A549 (cell line): ENCODE measurements at regions not wholly inside any gene's neighbourhood (a gene's known extent, or its start where the extent isn't known, plus 50 kb on each side); places are given as distances from the start of the nearest gene placed in this dataset.

Experiments used
- ATAC-seq, 2 experiments: fragments of 200-7000 bp in 1 of 2; fragments of >200 bp in 1 of 2; cut with Nextera tagmentation in 1 of 2; cut with Tn5 transposase in 1 of 2; 3 replicates each; pipeline versions ENCODE4 v1.8.0 to v1.9.1; 2018 to 2020; ENCODE audit warnings: mild to moderate bottlenecking in 1 of 2, moderate library complexity in 1 of 2
- CTCF ChIA-PET: fragments of 300-600 bp; sonication (Branson Sonifier 250); formaldehyde crosslinking; extraction: SDS; loops from one replicate; lab custom pipeline; 2021; ENCODE audit warnings: antibody characterized with exemption, inconsistent platforms; lab: Yijun Ruan, JAX
- POLR2A ChIA-PET: fragments of 350-600 bp; formaldehyde crosslinking; extraction: SDS; loops from one replicate; lab custom pipeline; 2021; ENCODE audit warnings: antibody characterized with exemption, inconsistent platforms; lab: Yijun Ruan, JAX
- DNase-seq, 2 experiments: peaks; one replicate each; pipeline versions ENCODE4 v3.0.0 to v3.0.0-alpha.2; 2011 to 2016; ENCODE audit warnings: low read depth in 1 of 2, low spot score in 1 of 2
- FAIRE-seq: peaks from 2 replicates; lab custom pipeline; 2011; peaks lifted over from hg19 to GRCh38; lab: Jason Lieb, UNC
- H3K27ac ChIP-seq, 2 experiments: fragments of >200 bp; sonication (Bioruptor Twin); formaldehyde crosslinking; 3 replicates each; pipeline ENCODE4 v1.5.1; 2016 to 2017
- H3K4me1 ChIP-seq: fragments of >200 bp; sonication (Bioruptor Twin); formaldehyde crosslinking; 3 replicates; pipeline ENCODE4 v1.6.1; 2016
- H3K4me2 ChIP-seq: fragments of >200 bp; sonication (Bioruptor Twin); formaldehyde crosslinking; 3 replicates; pipeline ENCODE4 v1.6.1; 2016
- H3K4me3 ChIP-seq: fragments of >200 bp; sonication (Bioruptor Twin); formaldehyde crosslinking; 3 replicates; pipeline ENCODE4 v1.5.1; 2016
- H3K9me3 ChIP-seq: fragments of >200 bp; sonication (Bioruptor Twin); formaldehyde crosslinking; 3 replicates; pipeline ENCODE4 v1.6.1; 2016
- BHLHE40 ChIP-seq: IDR thresholded peaks from 2 replicates; pipeline ENCODE4 v1.6.1; 2012; ENCODE audit warnings: low read depth, low read length, inconsistent platforms
- CBX2 ChIP-seq: fragments of 200-600 bp; sonication (generic); IDR thresholded peaks from 2 replicates; pipeline ENCODE4 v1.6.1; 2016; ENCODE audit warnings: low read depth, mild to moderate bottlenecking, borderline replicate concordance
- CBX8 ChIP-seq: fragments of 200-600 bp; sonication (generic); IDR thresholded peaks from 2 replicates; pipeline ENCODE4 v1.6.1; 2016
- CEBPB ChIP-seq, 2 experiments: fragments of >200 bp in 1 of 2; sonication (Bioruptor Twin) in 1 of 2; formaldehyde crosslinking in 1 of 2; IDR thresholded peaks; 2 replicates each; pipeline ENCODE4 v1.6.1; 2012 to 2016
- CHD4 ChIP-seq: fragments of 200-600 bp; sonication (generic); IDR thresholded peaks from 2 replicates; pipeline ENCODE4 v1.6.1; 2016; ENCODE audit warnings: antibody characterized with exemption, mild to moderate bottlenecking, borderline replicate concordance
- E2F6 ChIP-seq: IDR thresholded peaks from 2 replicates; pipeline ENCODE4 v1.6.1; 2012; ENCODE audit warnings: low read depth, borderline replicate concordance
- EHF ChIP-seq: fragments of 250-450 bp; sonication (Bioruptor Pico); IDR thresholded peaks from 2 replicates; pipeline ENCODE4 v1.5.0; 2020; ENCODE audit warnings: mild to moderate bottlenecking
- EP300 ChIP-seq, 2 experiments: fragments of >200 bp; sonication (Bioruptor Twin); formaldehyde crosslinking; IDR thresholded peaks; 2 replicates in 1 of 2; 3 replicates in 1 of 2; pipeline ENCODE4 v1.6.1; 2016 to 2017
- ESRRA ChIP-seq: fragments of 150-350 bp; IDR thresholded peaks from 2 replicates; pipeline ENCODE4 v1.6.1; 2014; ENCODE audit warnings: mild to moderate bottlenecking, low read length, borderline replicate concordance
- GATA3 ChIP-seq: IDR thresholded peaks from 2 replicates; pipeline ENCODE4 v1.6.1; 2012; ENCODE audit warnings: borderline replicate concordance
- HEYL ChIP-seq: fragments of 250-450 bp; sonication (Bioruptor Pico); IDR thresholded peaks from 2 replicates; pipeline ENCODE4 v1.8.0; 2021; ENCODE audit warnings: mild to moderate bottlenecking, moderate library complexity
- HMGXB4 ChIP-seq: fragments of 250-450 bp; sonication (Bioruptor Pico); IDR thresholded peaks from 2 replicates; pipeline ENCODE4 v1.5.0; 2021; ENCODE audit warnings: mild to moderate bottlenecking, moderate library complexity, borderline replicate concordance
- HOXA7 ChIP-seq: fragments of 250-450 bp; sonication (Bioruptor Pico); IDR thresholded peaks from 2 replicates; pipeline ENCODE4 v1.5.0; 2020; ENCODE audit warnings: mild to moderate bottlenecking, moderate library complexity
- JUN ChIP-seq, 2 experiments: fragments of >200 bp; sonication (Bioruptor Twin); formaldehyde crosslinking; IDR thresholded peaks; 2 replicates in 1 of 2; 3 replicates in 1 of 2; pipeline ENCODE4 v1.6.1; 2016 to 2017
- KDM1A ChIP-seq: fragments of 200-600 bp; sonication (generic); IDR thresholded peaks from 2 replicates; pipeline ENCODE4 v1.6.1; 2016; ENCODE audit warnings: low read depth, mild to moderate bottlenecking
- MAZ ChIP-seq: fragments of 150-350 bp; IDR thresholded peaks from 2 replicates; pipeline ENCODE4 v1.6.1; 2014; ENCODE audit warnings: antibody characterized with exemption, low read depth, low read length, borderline replicate concordance
- NPAS2 ChIP-seq: fragments of 250-450 bp; sonication (Bioruptor Pico); IDR thresholded peaks from 2 replicates; pipeline ENCODE4 v1.8.0; 2022; ENCODE audit warnings: mild to moderate bottlenecking, moderate library complexity, borderline replicate concordance
- PHF8 ChIP-seq: fragments of 200-600 bp; sonication (generic); IDR thresholded peaks from 2 replicates; pipeline ENCODE4 v1.6.1; 2016; ENCODE audit warnings: low read depth, mild to moderate bottlenecking, antibody characterized with exemption, moderate library complexity, borderline replicate concordance
- RCOR1 ChIP-seq: fragments of 150-350 bp; IDR thresholded peaks from 2 replicates; pipeline ENCODE4 v1.6.1; 2014; ENCODE audit warnings: antibody characterized with exemption, low read length, low read depth
- RFX5 ChIP-seq: fragments of 450-650 bp; IDR thresholded peaks from 2 replicates; pipeline ENCODE4 v1.7.1; 2014; ENCODE audit warnings: antibody characterized with exemption, mild to moderate bottlenecking, moderate library complexity
- RNF2 ChIP-seq: fragments of 200-600 bp; sonication (generic); IDR thresholded peaks from 2 replicates; pipeline ENCODE4 v1.6.1; 2016; ENCODE audit warnings: low read depth, mild to moderate bottlenecking, antibody characterized with exemption, moderate library complexity, borderline replicate concordance
- SREBF2 ChIP-seq: fragments of 450-650 bp; IDR thresholded peaks from 2 replicates; pipeline ENCODE4 v1.6.1; 2014; ENCODE audit warnings: mild to moderate bottlenecking, moderate library complexity
- TFCP2L1 ChIP-seq: fragments of 250-450 bp; sonication (Bioruptor Pico); IDR thresholded peaks from 2 replicates; pipeline ENCODE4 v1.5.0; 2021; ENCODE audit warnings: mild to moderate bottlenecking
- ZNF302 ChIP-seq: fragments of 250-450 bp; sonication (Bioruptor Pico); IDR thresholded peaks from 2 replicates; pipeline ENCODE4 v1.9.0; 2021; ENCODE audit warnings: inconsistent platforms, mild to moderate bottlenecking, moderate library complexity
- ZSCAN20 ChIP-seq: fragments of 250-450 bp; sonication (Bioruptor Pico); IDR thresholded peaks from 2 replicates; pipeline ENCODE4 v1.8.0; 2022; ENCODE audit warnings: mild to moderate bottlenecking, moderate library complexity
- WGBS: methylation state at CpG from one replicate; pipeline ENCODE4 v1.1.6; 2017; ENCODE audit errors: missing lambda C conversion rate; 5-methylcytosine and 5-hydroxymethylcytosine counted together
- TF ChIP-seq, protein P1 (sequence below): fragments of 450-650 bp; IDR thresholded peaks from 2 replicates; pipeline ENCODE4 v1.6.1; 2014; ENCODE audit warnings: antibody characterized with exemption

- ChIA-PET CTCF (no interaction called here), POLR2A (no interaction called here)
- Histone ChIP-seq H3K27ac (peak overlapping the region; percentile 48 to 76; a peak in 2 of 6 replicates), H3K4me2 (peak overlapping the region; percentile 66; the same call in 1 of the 3 replicates), H3K4me3 (no peak overlapping the region), H3K4me1 (peaks cover 22% of the 10 kb centered on the region), H3K9me3 (no peaks in the 10 kb centered on the region)
- FAIRE-seq: no peak
- no peak for DNase-seq
- ATAC-seq: no peak
- WGBS: 87% methylated on average over 4 of the region's 4 CpGs
- no peak for TF ChIP-seq CEBPB (IDR thresholded peaks at IDR 0.05)
- TF ChIP-seq, protein P1, sequence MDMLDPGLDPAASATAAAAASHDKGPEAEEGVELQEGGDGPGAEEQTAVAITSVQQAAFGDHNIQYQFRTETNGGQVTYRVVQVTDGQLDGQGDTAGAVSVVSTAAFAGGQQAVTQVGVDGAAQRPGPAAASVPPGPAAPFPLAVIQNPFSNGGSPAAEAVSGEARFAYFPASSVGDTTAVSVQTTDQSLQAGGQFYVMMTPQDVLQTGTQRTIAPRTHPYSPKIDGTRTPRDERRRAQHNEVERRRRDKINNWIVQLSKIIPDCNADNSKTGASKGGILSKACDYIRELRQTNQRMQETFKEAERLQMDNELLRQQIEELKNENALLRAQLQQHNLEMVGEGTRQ: no peak
- no peak for TF ChIP-seq E2F6
- no peak for TF ChIP-seq RFX5
- no peak for TF ChIP-seq HOXA7 (CRISPR knock-in tag)
- no peak for TF ChIP-seq CBX2
- no peak for TF ChIP-seq GATA3
- TF ChIP-seq JUN (IDR thresholded peaks at IDR 0.05): no peak
- TF ChIP-seq EP300 (IDR thresholded peaks at IDR 0.05): no peak
- TF ChIP-seq RNF2: no peak
- no peak for TF ChIP-seq ZSCAN20
- no peak for TF ChIP-seq NPAS2
- no peak for TF ChIP-seq PHF8
- TF ChIP-seq EHF (CRISPR knock-in tag): no peak
- no peak for TF ChIP-seq SREBF2
- TF ChIP-seq TFCP2L1 (CRISPR knock-in tag): no peak
- no peak for TF ChIP-seq MAZ
- TF ChIP-seq HMGXB4 (CRISPR knock-in tag): no peak
- TF ChIP-seq HEYL (CRISPR knock-in tag): no peak
- TF ChIP-seq KDM1A: no peak
Observed at GRCh38 chr1:94607398-94607797, 65.8 kb upstream of the F3 start.

- Histone ChIP-seq H3K4me3 (no peak overlapping the region), H3K4me2 (no peak overlapping the region), H3K27ac (peak overlapping the region in 1 of 2 experiments; percentile 48; a peak in 1 of 6 replicates), H3K4me1 (peaks cover 22% of the 10 kb centered on the region), H3K9me3 (no peaks in the 10 kb centered on the region)
- CTCF ChIA-PET: interaction anchor here (0.6 kb wide), 1 partner anchor 29 kb away, joined by 4 read pairs; no protein-coding TSS in a partner anchor
- FAIRE-seq (no peak), DNase-seq (no peak), ATAC-seq (no peak)
- TF ChIP-seq CHD4 (no peak), ZSCAN20 (no peak), ESRRA (no peak), CBX8 (no peak), HOXA7 (CRISPR knock-in tag) (no peak), ZNF302 (no peak), RCOR1 (no peak), BHLHE40 (no peak)
- POLR2A ChIA-PET: no interaction called here
- 98% methylated on average over 4 of the region's 4 CpGs for WGBS
Observed at GRCh38 chr1:94606471-94606870, 64.9 kb upstream of the F3 start.
